Epithelial cell of prostate (primary cell): ENCODE measurements at regions not wholly inside any gene's neighbourhood (a gene's known extent, or its start where the extent isn't known, plus 50 kb on each side); places are given as distances from the start of the nearest gene placed in this dataset.

Experiments used
- DNase-seq: peaks from one replicate; pipeline ENCODE4 v3.0.0-alpha.2; 2011; ENCODE audit warnings: low read depth, low spot score
- H3K27ac ChIP-seq: fragments of 450-650 bp; 2 replicates; pipeline ENCODE4 v1.5.1; 2017; ENCODE audit warnings: mild to moderate bottlenecking

DNA sequence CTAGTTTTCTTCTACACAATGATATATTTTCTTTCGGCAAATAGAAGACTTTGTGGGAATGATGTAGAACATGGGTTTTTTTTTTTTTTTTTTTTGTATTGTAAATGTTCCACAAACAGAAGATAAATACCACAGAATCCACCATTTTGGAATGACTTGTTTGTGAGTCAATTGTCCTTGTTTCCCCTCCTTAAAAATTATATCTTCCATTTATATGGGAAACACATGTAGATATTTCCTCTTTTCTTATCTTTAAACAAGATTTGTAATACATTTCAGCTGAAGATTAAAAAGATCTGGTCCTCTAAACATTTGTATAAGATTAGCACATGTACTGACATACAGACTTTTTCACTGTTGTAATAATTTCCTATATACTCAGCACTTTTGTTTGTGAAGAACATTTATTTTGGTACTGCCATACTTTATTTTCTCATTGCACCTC is 304.6 kb downstream of the SPRY1 start:
- no peak for DNase-seq
- H3K27ac ChIP-seq: no peak overlapping the region

DNA sequence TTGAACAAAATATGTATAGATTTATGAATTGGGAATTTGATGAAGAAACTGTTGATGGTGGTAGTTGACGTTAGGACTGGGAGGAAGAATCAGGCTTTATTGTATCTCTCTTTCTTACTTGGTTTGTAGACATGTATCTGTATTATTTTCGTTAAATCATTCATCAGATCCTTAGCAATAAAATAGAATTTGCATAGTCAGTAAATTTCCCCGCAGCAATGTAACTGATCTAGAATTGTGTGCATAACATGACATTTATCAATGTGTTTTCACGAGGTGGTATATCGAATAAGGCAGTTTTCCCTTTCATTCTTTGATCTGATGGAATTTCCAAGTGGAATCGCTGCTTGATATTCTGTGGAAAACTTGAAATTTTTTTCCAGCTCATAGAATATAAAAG is 308.8 kb downstream of the SPRY1 start:
- no peak for DNase-seq
- no peak overlapping the region for H3K27ac ChIP-seq

DNA sequence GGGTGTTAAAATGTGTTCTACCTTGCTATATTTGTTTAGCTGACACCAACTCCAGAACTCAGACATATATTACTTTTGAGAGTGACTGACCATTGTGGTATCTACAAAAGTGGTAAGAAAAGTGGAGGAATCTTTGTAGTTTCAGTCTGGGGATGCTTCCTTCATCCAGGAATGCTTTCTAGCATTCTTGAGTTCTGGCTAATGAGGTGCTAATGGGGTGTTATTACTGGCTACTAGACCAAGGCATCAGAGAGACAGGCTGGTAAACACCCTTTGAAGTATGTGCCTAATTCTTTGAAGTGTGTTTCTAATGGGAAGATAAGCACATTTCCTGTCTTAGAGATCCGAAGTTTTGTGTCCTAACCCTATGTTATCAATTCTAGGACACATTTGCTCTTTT is 310.4 kb downstream of the SPRY1 start:
- no peak for DNase-seq

DNA sequence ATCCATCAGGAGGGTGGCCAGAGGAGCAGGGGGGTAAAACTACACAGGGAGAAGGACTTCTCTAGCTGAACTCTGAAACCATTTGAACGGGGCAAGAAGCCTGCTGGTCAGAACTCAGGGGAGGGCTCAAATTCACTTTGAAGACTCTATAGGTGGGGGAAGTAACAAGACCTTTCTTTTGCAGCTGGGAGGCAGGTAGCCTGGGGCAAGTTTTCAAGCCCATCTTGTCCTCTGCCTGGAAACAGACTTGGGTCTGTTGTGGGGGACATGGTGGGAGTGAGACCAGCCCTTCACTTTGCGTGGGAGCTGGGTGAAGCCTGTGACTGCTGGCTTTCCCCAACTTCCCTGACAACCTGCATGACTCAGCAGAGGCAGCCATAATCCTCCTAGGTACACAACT is 312.3 kb downstream of the SPRY1 start:
- DNase-seq: no peak
- H3K27ac ChIP-seq: no peak overlapping the region

More for the DNA sequence above, 310.4 kb downstream of the SPRY1 start:
- no peak overlapping the region for H3K27ac ChIP-seq

DNA sequence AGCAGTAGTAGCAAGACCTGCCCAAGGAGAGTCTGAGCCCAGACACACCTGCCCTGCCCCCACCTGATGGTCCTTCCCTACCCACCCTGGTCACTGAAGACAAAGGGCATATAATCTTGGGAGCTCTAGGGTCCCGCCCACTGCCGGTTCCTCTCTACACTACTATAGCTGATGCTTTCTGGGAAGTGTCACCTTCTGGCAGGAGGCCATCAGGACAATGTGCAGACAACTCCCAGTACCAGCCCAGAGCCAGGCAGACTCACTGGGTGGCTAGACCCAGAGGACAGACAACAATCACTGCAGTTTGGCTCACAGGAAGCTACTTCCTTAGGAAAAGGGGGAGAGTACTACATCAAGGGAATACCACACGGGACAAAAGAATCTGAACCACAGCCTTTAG is 312.7 kb downstream of the SPRY1 start:
- H3K27ac ChIP-seq: no peak overlapping the region
- DNase-seq: no peak

DNA sequence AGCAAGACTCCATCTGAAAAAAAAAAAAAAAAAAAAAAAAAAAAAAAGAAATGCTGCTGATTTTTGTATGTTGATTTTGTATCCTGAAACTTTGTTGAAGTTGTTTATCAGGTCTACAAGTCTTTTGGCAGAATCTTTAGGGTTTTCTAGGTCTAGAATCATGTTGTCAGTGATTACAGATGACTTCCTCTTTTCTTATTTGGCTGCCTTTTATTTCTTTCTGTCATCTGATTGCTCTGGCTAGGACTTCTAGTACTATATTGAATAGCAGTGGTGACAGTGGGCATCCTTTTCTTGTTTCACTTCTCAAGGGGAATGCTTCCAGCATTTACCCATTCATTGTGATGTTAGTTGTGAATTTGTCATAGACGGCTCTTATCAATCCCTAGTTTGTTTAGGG is 334.4 kb downstream of the SPRY1 start:
- no peak overlapping the region for H3K27ac ChIP-seq
- DNase-seq: no peak

DNA sequence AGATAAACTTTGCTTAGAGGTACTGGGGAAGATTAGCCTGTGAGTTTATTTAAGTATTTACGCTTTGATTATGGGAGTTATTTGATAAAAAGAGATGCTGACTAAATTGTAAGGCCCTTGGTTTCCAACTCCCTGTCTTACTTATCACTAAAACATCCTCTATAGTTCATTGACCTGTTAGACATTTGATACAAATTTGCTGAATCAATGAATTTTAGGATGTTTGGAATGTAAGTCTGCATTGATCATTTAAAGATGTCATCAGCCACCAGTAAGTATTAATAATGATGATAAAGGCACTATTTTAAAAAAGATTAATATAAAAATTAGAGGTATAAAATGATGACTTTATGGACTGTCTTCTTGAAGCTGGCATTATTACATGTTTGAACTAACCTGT is 340.6 kb downstream of the SPRY1 start:
- no peak for DNase-seq
- H3K27ac ChIP-seq: no peak overlapping the region

DNA sequence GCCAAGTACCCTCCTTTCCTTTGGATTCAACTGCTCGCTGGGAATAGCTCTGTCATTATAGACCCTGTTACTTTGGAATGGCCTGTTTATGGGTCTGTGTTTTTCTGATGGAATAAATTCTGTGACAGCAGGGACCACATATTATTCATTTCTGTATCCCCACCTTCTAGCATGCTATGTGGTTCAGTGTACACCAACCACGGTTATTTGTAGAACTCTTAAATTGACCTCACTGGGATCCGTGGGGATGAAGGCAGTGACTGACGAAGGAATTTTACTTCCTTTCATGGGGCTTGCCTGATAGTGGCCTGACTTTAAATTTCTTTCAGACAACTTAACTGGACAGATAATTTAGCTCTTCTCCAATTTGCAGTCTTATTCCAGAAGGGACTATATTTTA is 343.2 kb downstream of the SPRY1 start:
- no peak overlapping the region for H3K27ac ChIP-seq
- no peak for DNase-seq

DNA sequence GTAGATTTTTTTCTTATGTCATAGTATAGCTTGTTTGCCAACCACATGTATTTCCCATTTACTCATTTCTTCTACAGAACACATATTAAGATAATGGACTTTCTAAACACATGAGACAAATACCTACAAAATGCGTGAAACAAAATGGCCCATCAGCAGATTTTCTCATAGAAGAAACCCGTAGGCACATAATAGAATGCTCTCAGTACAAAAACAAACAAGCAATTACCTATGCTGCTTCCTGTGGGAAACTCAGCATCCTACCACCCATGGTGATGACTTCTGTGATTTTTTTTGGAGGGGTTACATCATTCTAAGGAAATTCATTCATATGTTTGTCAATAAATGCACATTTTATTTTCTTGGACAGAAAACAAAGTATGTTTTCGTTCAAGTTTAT is 343.6 kb downstream of the SPRY1 start:
- no peak overlapping the region for H3K27ac ChIP-seq
- no peak for DNase-seq

DNA sequence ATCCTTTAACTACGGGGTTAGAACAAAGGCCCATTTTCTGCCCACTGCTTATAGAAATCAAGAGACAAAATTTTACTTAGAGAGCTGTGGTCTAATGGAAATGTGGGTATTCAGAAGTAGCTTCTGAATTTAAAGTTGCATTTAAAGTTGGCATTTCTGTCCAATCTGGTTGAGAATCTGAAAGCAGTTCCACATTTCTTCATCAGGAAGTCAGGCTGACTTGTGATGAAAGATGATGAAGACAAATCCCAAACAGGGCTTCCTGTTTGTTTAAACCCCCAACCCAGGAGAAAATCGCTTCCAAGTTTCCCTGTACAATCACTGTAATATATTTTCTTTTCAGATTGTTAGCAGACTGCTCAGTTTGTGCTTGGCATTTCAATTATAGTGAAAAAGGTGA is 345.3 kb downstream of the SPRY1 start:
- DNase-seq: no peak
- no peak overlapping the region for H3K27ac ChIP-seq

DNA sequence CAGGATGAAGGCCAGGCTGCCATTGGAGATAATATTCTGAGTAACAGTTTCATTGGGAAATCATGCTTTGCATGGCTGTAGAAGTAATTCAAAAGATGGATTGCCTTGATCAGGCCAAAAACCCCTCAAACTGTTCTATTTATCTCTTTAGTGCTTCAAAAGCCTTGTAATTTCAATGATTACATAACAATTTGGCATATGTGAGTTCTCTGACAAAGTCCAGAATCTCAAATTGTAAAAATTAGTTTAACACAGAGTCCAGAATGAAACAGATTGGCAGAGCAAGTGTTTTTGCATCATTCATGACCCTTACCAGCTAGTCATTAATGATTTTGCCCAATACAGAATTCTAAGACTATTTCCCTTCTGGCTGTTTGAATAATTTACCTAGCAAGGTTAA is 347.3 kb downstream of the SPRY1 start:
- H3K27ac ChIP-seq: no peak overlapping the region
- DNase-seq: no peak

DNA sequence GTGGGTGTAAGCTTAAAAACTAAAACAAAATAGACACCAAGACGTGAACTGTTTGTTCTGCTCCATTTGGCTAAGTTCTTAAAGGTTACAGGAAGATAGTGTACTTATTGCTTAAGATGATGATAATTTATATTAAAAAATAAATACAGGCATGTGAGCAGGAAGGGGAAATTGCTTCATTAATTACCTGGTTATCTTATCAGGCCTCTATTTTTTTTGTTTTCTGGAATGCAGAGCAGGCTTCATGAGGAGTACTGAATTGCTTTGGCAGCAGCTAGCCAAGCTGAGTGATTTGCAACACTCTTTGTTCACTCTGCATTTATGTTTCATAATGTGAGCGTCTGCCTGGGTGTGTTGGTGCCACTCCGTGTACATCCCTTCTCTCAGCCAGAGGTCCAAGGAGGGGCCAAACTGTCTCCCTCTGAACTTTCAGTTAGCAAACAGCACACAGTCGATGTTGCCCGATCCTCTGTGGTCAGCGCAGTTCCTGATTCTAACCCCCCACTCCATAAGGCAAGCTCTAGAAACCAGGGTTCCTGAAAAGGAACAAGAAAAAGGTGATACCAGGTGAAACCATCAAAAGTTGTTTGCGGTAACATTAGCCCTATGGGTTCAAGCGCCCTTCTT is 348.2 kb downstream of the SPRY1 start:
- DNase-seq: no peak
- H3K27ac ChIP-seq: no peak overlapping the region

DNA sequence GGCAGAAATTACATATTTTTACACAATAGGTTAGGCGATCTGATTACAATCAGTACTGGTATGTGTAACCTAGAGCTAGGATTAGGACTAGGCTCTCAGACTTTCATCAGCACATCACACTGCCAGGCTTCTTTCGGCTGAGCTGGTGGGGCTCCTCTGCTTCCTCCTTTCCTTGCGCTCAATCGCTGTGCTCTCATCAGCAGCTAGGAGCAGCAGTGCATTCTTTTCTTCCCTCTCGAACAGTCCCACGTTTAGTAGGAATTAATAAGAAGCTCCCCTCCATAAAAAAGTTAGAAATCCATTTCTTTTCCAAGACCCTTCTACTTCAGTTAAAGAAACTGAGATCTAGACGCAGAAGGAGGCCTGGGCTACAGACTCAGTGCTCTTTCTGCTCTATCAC is 350.4 kb downstream of the SPRY1 start:
- DNase-seq: no peak
- no peak overlapping the region for H3K27ac ChIP-seq

DNA sequence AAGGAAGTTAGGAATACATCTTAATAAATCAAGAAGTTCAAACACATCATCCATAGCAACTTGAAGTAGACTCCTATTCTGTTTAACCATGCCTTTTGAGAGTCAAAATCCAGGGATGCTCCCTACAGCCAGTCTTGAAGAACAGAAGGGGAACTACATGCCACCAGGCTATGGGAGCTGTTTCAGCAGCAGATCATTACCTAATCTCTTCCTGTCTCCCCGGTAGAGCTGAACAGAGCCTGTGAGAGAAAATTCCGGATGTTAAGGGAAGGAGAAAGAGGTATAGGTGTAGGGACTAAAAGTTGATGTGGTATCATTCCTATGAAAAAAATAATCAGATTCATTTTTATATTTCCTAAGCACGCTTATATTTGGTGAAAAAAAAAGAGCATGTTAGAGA is 352.2 kb downstream of the SPRY1 start:
- no peak overlapping the region for H3K27ac ChIP-seq
- DNase-seq: no peak

DNA sequence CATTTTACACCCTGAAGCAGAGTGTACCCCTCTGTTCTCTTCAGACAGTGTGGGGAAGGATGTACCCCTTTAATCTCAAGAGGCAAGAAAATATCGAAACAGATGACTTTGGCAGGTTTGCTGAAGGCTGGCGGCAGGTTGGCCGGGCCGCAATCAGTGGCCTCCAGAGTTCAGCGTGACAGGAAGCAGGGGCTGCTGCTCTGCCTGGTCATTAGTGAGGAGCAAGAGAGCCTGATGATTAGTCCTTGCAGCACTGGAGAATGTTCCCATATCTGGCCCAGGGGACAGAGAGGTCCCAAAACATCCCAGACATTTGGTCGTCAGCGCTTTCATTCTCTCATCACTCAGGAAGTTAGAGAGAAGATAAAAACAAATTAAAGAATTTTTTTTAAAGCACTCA is 352.8 kb downstream of the SPRY1 start:
- no peak overlapping the region for H3K27ac ChIP-seq
- DNase-seq: no peak

DNA sequence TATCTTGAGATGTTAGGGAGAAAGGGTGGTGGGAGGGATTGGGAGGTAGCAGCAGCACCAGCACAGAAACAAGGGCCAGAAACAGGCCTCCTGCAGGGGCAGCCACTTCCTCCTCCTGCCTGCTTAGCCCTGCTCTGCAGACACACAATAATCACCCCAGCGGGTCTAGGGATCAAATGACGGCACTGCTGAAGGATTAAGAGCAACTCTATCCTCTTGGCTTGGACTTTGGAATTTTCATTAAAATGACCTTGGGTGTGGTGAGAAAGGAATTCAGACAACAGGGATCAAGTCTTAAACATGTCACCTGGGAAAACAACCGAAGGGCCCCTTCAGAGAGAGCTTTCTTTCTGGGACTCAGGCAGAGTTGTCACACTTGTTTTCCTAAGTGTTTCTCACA is 353.4 kb downstream of the SPRY1 start:
- no peak for DNase-seq
- no peak overlapping the region for H3K27ac ChIP-seq

DNA sequence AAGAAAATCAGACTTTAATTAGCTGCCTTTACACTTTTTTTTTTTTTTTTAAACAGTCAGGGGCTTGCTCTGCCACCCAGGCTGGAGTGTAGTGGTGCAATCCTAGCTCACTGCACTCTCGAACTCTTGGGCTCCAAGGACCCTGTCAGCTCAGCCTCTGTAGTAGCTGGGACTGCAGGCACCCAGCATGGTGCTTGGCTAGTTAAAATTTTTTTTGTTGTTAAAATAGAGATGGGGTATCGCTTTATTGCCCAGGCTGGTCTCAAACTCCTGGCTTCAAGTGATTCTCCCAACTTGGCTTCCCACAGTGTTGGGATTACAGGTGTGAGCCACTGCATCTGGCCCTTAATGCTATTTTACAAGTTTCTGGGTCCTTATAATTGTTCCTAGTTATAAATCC is 359.1 kb downstream of the SPRY1 start:
- H3K27ac ChIP-seq: no peak overlapping the region
- no peak for DNase-seq

DNA sequence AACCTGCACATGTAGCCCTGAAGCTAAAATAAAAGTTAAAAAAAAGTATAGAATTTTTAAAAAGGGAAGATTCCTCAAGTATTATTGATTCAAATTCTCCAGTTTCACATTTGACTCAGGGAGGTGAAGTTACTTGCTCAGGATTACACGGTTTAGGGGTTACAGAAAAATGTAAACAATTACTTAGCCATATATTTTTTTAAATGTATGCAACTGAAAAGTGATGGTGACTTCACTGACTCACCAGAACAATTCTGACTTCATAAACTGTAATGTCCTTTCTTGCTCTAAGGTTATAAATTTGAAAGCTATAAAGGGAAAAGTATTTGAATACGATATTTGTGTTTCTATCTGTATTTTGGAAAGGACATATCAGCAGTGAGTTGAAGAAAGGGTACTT is 371.2 kb downstream of the SPRY1 start:
- DNase-seq: no peak

DNA sequence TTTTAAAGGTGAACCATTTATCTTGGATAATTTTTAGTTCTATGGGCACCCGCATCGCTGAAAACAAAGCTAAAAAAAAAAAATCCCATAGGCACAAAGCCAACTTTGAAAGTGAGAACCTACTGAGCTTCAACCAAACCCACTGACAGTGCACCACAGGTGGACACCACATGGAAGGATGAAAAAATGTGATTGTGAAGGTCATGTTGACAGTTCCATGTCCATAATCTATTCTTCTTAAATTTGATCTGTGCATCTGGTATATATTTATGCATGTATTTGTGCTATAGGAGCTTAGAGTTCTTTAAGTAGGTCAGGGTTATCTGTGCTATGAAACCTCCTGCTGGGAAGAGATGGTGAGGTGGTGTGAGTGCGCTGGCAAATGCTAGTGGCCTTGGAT is 374.3 kb downstream of the SPRY1 start:
- no peak overlapping the region for H3K27ac ChIP-seq
- DNase-seq: no peak

More for the DNA sequence above, 371.2 kb downstream of the SPRY1 start:
- no peak overlapping the region for H3K27ac ChIP-seq

DNA sequence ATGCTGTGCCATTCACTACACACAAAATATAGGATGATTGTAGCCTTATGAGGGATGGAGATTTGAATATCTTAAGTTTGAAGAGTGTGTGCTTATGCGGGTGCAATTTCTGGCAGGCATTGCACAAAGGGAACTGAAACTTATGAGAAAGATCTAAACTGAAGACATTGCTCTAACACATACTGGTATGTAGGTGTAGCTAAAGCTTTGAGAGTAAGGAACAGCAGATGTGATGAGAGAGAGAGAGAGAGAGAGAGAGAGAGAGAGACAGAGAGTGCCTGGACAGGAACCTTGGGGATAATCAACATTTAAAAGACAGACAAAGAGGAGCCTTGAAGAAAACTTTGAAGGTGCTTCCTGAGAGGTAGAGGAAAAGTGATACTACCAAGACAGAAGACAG is 379.7 kb downstream of the SPRY1 start:
- H3K27ac ChIP-seq: no peak overlapping the region
- no peak for DNase-seq

DNA sequence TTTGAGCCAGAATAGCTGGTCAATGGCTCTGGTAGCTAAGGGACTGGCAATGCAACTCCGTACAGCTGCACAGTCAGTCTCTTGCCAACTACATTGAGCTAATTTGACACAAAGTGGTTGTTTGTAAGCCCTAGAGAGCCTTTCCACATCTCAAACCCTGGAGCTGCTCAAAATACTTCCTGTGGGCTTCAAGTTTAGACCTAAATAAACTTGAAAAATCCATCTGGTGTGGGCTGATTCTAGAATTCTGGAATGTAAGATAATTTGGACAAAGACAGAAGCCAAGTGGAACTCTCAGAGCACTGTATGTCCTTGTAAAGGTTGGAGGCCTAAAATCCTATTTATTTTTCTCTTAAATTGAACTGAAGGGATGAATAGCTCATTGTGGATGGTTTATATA is 380.8 kb downstream of the SPRY1 start:
- DNase-seq: no peak
- no peak overlapping the region for H3K27ac ChIP-seq

DNA sequence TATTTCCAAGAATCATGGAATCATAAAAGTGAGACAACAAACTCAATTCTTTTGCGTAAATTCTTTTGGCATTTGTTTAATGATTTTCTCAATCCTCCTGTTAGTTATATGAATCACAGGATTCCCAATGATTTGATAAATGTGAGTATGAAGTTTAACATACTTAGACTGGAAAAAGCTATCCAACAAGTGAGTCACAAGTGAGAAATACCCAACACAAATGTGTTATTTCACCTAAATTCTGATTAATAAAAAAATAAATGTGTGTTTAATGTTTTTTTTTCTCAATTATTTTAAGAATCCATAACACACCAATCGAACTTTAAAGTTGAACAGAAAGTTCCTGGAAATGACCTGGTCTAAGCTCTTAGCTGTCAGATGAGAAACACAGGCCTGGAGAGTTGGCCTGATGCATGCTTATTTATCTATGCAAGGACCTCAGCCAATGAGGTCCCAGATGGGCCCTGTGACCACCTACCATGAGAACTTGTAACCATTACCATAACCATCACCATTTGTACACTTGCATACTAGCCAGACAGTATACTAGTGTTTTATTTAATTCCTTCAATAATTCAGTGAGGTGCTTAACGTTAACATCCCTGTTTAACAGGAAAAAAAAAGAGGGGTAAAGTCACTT is 386.7 kb downstream of the SPRY1 start:
- H3K27ac ChIP-seq: no peak overlapping the region

More for the DNA sequence above, 386.7 kb downstream of the SPRY1 start:
- DNase-seq: no peak
